Left ventricle myocardium inferior (tissue), 1 donor: ENCODE measurements at regions not wholly inside any gene's neighbourhood (a gene's known extent, or its start where the extent isn't known, plus 50 kb on each side); places are given as distances from the start of the nearest gene placed in this dataset.
A peak's percentile ranks its signal among the peaks of the same experiment; 100 is the strongest.

Experiments
- DNase-seq: peaks from one replicate; pipeline ENCODE4 v3.0.0-alpha.2; 2020
- H3K27ac ChIP-seq: fragments of 200-600 bp; replicated peaks from 2 replicates; pipeline ENCODE4 v1.8.0; 2021
- H3K27me3 ChIP-seq: fragments of 200-600 bp; 2 replicates; pipeline ENCODE4 v1.8.0; 2021; ENCODE audit warnings: low read depth
- H3K36me3 ChIP-seq: fragments of 200-600 bp; 2 replicates; pipeline ENCODE4 v1.8.0; 2021
- H3K4me1 ChIP-seq: fragments of 200-600 bp; 2 replicates; pipeline ENCODE4 v1.8.0; 2021
- H3K4me3 ChIP-seq: fragments of 200-600 bp; 2 replicates; pipeline ENCODE4 v1.8.0; 2021; ENCODE audit warnings: mild to moderate bottlenecking, moderate library complexity
- H3K9me3 ChIP-seq: fragments of 200-600 bp; replicated peaks from 2 replicates; pipeline ENCODE4 v1.8.0; 2021
- intact Hi-C: fragments of 100-400 bp; cut with micrococcal nuclease; formaldehyde crosslinking; loops from one replicate; pipeline ENCODE4 v1.11.0; 2022
- TF ChIP-seq, protein P1 (sequence below): fragments of 200-600 bp; IDR thresholded peaks from 2 replicates; pipeline ENCODE4 v1.8.0; 2021; ENCODE audit warnings: antibody characterized with exemption, mild to moderate bottlenecking, borderline replicate concordance
- donor health status: DM: no; HTN: yes; CAD: no; lungs with severe emphysema.

GRCh38 chr13:109655206-109655600 is 131.2 kb downstream of the IRS2 start:
- TF ChIP-seq, protein P1, sequence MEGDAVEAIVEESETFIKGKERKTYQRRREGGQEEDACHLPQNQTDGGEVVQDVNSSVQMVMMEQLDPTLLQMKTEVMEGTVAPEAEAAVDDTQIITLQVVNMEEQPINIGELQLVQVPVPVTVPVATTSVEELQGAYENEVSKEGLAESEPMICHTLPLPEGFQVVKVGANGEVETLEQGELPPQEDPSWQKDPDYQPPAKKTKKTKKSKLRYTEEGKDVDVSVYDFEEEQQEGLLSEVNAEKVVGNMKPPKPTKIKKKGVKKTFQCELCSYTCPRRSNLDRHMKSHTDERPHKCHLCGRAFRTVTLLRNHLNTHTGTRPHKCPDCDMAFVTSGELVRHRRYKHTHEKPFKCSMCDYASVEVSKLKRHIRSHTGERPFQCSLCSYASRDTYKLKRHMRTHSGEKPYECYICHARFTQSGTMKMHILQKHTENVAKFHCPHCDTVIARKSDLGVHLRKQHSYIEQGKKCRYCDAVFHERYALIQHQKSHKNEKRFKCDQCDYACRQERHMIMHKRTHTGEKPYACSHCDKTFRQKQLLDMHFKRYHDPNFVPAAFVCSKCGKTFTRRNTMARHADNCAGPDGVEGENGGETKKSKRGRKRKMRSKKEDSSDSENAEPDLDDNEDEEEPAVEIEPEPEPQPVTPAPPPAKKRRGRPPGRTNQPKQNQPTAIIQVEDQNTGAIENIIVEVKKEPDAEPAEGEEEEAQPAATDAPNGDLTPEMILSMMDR, result no peak
- intact Hi-C loops, result no loop called here
- Histone ChIP-seq H3K27ac (peak overlapping the region; percentile 74), H3K4me3 (no peak overlapping the region), H3K27me3 (peaks cover 44% of the 10 kb centered on the region), H3K36me3 (no peaks in the 10 kb centered on the region), H3K9me3 (no peaks in the 10 kb centered on the region), H3K4me1 (peaks cover 31% of the 10 kb centered on the region)
- no peak for DNase-seq

DNA sequence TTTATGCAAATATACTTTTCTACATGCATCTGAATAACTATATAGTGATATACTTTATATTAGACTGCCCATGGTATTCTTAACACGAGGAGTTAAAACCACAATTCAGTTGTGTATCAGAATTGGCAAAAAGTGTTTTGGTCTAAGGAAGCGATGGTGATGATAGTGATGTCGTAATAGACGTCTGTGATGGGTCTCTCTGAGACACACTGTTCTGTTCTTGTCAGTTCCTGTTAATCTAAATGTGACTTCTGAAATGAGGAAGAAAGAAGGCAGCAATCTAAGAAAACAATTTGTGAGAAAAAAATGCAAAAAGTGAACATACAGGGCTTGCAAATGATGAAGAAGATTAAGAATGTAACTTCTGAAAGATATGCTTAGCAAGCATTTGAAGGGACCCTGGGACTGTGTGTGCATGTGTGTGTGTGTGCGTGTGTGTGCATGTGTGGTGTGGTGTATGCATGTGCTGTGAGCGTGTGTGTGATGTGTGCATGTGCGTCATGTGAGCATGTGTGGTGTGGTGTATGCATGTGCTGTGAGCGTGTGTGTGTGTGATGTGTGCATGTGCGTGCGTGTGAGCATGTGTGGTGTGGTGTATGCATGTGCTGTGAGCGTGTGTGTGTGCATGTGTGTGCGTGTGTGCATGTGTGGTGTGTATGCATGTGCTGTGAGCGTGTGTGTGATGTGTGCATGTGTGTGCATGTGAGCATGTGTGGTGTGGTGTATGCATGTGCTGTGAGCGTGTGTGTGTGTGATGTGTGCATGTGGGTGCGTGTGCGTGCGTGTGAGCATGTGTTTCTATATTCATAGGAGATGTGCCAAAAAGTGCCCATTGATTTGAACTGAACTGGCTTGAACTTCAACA is 131.8 kb downstream of the IRS2 start:
- no peak for DNase-seq
- Histone ChIP-seq H3K4me3 (no peak overlapping the region), H3K36me3 (no peaks in the 10 kb centered on the region), H3K9me3 (no peaks in the 10 kb centered on the region), H3K27ac (peak overlapping the region; percentile 74), H3K27me3 (peaks cover 49% of the 10 kb centered on the region), H3K4me1 (peaks cover 31% of the 10 kb centered on the region)
- intact Hi-C loops, result no loop called here
- TF ChIP-seq, protein P1, result no peak

- no peak for DNase-seq
- TF ChIP-seq, protein P1, result no peak
- peak overlapping the region; percentile 43 for H3K27ac ChIP-seq
- no peaks in the 10 kb centered on the region for H3K36me3 ChIP-seq
- H3K4me1 ChIP-seq, result peaks cover 30% of the 10 kb centered on the region
- H3K9me3 ChIP-seq, result no peaks in the 10 kb centered on the region
- H3K4me3 ChIP-seq, result no peak overlapping the region
- intact Hi-C loops, result no loop called here
- peaks cover 50% of the 10 kb centered on the region for H3K27me3 ChIP-seq
These were observed 133.9 kb downstream of the IRS2 start for GRCh38 chr13:109652531-109652930.

- peaks cover 23% of the 10 kb centered on the region for H3K4me1 ChIP-seq
- H3K27ac ChIP-seq, result peak overlapping the region; percentile 43
- H3K9me3 ChIP-seq, result no peaks in the 10 kb centered on the region
- TF ChIP-seq, protein P1, result no peak
- DNase-seq, result no peak
- peaks cover 46% of the 10 kb centered on the region for H3K27me3 ChIP-seq
- intact Hi-C loops, result no loop called here
- H3K36me3 ChIP-seq, result no peaks in the 10 kb centered on the region
- no peak overlapping the region for H3K4me3 ChIP-seq
These were observed 134.5 kb downstream of the IRS2 start for GRCh38 chr13:109651854-109652253.

- Histone ChIP-seq H3K4me3 (no peak overlapping the region), H3K36me3 (no peaks in the 10 kb centered on the region), H3K27me3 (peaks cover 40% of the 10 kb centered on the region), H3K27ac (peak overlapping the region; percentile 43), H3K9me3 (no peaks in the 10 kb centered on the region), H3K4me1 (peaks cover 18% of the 10 kb centered on the region)
- DNase-seq, result no peak
- TF ChIP-seq, protein P1, result no peak
- intact Hi-C loops, result no loop called here
These were observed 135.1 kb downstream of the IRS2 start for GRCh38 chr13:109651311-109651710.
